Esophagus squamous epithelium (tissue), 4 donors: ENCODE measurements at regions not wholly inside any gene's neighbourhood (a gene's known extent, or its start where the extent isn't known, plus 50 kb on each side); places are given as distances from the start of the nearest gene placed in this dataset.

Source experiments
- POLR2A ChIP-seq, 4 donors: fragments of 450-650 bp; IDR thresholded peaks; one replicate each; pipeline ENCODE4 v1.6.1; 2017; ENCODE audit warnings: antibody characterized with exemption in 4 of 4, mild to moderate bottlenecking in 4 of 4, moderate library complexity in 3 of 4
- TF ChIP-seq, protein P1 (sequence below), 6 experiments: fragments of 450-650 bp in 4 of 6; fragments of 200-600 bp in 2 of 6; sonication (generic) in 2 of 6; IDR thresholded peaks; one replicate each; pipeline ENCODE4 v1.5.1; 2016 to 2019; ENCODE audit warnings: antibody characterized with exemption in 6 of 6, mild to moderate bottlenecking in 4 of 6, moderate library complexity in 4 of 6

GRCh38 chr4:43999669-44000068 is 448.9 kb downstream of the KCTD8 start:
- TF ChIP-seq, protein P1, sequence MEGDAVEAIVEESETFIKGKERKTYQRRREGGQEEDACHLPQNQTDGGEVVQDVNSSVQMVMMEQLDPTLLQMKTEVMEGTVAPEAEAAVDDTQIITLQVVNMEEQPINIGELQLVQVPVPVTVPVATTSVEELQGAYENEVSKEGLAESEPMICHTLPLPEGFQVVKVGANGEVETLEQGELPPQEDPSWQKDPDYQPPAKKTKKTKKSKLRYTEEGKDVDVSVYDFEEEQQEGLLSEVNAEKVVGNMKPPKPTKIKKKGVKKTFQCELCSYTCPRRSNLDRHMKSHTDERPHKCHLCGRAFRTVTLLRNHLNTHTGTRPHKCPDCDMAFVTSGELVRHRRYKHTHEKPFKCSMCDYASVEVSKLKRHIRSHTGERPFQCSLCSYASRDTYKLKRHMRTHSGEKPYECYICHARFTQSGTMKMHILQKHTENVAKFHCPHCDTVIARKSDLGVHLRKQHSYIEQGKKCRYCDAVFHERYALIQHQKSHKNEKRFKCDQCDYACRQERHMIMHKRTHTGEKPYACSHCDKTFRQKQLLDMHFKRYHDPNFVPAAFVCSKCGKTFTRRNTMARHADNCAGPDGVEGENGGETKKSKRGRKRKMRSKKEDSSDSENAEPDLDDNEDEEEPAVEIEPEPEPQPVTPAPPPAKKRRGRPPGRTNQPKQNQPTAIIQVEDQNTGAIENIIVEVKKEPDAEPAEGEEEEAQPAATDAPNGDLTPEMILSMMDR (IDR thresholded peaks at IDR 0.05), result no peak
- TF ChIP-seq POLR2A (IDR thresholded peaks at IDR 0.05), result no peak
